ENCODE measurements at regions not wholly inside any gene's neighbourhood (a gene's known extent, or its start where the extent isn't known, plus 50 kb on each side); places are given as distances from the start of the nearest gene placed in this dataset.
"Not testable (repeated sequence)": the region's sequence is repeated elsewhere in the genome, so short reads cannot be mapped to it uniquely, and the experiment has no call there.

DNA sequence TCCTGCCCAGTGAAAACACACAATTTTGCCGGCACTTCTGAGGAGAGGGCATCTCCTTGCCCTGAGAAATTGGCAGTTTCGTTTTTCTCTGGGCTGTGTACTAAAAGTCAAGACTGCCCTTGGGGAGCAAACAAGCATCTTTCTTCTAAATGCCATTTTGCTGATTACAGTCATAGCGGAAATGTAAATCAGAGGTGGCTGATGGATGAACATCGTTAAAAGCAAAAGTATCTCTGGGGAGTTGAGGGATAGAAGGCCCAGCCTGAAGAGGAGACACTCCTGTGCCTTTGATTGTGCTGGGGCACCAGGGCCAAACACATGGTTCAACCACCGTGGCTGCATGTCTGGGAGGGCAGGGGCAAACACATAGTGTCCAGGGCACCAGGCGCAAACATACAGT, 49.8 kb downstream of the ABCC12 start:
- no peak for DNase-seq

DNA sequence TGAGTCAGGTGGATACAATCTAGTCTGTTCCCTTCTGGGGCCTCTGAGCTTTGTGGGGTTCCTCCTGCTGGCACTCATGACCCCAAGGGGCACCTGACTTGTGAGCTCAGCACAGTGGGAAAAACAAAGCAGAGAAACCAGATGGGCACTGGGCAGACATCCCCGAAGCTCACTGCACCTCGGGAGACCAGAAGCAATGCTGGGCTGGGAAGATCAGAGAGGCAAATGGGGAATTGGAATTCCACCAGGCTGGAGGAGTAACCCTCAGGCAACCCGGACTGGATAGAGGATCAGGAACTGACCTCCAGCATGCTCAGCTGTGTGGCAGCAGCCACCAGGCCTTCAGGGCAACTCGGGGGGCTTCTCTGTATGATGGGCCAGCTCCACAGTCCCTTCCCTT, 50.3 kb downstream of the ABCC12 start:
- no peak for DNase-seq

DNA sequence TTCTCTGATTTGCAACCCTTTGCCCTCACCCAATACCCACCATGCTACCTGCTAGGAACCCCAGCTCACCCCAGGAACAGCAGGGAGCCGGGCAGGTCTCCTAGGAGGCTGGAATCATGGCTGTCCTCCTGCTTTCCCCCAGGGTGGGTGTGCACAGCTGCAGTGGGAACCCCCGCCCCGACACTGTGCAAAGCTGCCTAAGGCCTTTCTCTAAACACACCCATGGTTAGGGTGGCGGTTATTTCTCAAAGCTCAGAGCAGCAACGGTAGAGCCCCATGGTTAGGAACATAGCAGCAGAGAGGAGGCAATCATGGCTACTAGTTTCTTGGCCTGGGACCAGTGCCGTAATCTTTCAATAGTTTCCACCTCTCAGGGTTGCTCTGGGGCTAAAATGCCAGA, 52.2 kb downstream of the ABCC12 start:
- no peak for DNase-seq

DNA sequence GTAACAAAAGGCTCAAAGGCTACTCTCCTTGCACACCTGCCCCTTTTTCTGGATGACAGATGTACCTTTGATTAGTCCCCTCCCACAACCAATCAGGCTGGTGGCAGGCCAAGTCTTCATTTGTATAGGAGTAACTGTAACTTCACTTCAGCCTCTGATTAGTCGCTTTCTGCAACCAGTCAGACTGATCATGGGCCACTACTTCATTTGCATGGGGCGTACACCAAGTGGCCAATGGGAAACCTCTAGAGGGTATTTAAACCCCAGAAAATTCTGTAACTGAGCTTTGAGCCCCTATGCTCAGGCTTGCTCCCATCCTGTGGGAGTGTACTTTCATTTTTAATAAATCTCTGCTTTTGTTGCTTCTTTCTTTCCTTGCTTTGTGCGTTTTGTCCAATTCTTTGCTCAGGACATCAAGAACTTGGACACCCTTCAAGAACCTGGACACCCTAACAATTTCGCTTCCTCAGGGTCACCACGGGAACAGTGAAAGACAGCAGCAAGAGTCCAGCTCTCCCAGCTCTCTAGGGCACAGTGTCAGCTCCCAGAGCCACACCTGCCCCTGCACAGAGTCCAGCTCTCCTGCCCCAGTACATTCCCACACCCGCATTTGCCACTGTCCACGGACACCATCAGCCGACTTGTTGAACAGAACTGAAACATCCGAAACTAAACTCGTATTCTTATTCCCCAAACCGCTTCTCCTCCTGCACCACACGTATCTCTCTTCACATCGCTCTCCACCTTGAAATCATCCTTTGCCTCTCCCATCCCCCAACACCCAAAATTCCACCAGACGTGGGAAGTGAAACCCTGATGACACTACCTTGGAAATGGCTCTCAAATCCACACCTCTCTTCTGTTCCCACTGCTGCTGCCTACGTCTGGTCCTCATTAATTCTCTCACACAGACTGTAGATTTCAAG, 53.4 kb downstream of the ABCC12 start:
- no peak for DNase-seq

DNA sequence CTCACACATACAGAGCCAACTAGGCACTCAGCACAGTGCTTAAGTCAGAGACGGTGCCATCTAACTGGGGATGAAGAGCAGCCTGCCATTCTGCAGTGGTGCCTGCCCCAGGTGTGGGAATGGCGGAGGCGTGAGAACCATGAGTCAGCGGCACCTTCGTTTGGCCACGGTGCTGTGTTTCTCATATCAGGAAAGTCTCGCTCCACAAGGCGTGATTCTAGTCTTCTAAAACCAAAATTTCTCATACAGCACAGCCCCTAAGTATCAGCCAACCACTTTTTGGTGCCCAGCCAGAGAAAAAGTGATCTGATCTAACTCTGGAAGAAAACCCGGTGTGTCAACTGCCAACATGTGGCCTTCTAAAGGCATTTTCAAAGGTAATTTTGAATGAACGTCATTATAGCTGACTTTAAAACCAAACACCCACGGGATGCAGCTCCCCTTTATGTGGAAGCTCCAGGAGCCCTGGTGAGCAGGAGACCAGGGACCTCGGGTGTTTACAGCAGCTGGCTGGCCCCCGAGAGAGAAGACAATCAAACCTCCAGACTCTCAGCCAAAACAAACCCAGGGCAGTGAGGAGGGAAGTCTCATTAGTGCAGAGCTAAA, 54.6 kb downstream of the ABCC12 start:
- DNase-seq = no peak

DNA sequence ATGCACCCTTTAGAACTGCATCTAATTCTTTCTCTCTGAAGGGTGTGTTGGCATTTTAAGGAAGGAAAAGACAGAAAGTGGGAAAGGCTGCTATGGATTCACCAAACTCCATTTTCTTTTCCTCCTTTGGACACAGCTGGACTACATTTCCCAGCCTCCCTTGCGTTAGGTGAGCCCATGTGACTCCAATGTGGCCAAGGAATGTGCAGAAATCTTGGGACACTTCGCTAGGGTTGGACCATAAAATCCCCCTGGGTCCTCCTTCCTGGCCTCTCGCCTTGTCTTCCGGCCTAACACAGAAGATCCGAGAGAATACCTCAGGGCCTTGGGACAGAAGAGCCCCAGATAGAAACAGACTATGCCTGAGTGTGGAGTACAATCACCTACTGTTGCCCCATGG, 56.3 kb downstream of the ABCC12 start:
- no peak for DNase-seq

DNA sequence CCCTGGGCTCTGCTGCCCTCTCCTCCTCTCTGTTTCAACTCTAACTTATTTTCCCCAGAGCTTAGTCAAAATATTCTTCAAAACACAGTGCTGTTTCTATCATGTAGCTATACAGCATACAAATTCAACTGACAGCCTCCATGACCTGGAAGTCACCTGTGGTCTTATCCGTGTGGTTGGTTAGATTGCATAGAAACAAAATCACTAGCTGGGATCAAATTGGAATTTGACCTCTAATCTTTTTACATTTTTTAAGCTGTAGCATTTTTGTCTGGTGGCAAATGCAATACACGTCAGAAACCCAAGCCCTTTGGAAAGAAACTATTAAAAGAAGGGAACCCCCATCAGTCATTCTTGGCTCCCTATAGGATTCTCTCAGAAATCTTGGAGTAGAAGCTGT, 57.3 kb downstream of the ABCC12 start:
- no peak for DNase-seq

DNA sequence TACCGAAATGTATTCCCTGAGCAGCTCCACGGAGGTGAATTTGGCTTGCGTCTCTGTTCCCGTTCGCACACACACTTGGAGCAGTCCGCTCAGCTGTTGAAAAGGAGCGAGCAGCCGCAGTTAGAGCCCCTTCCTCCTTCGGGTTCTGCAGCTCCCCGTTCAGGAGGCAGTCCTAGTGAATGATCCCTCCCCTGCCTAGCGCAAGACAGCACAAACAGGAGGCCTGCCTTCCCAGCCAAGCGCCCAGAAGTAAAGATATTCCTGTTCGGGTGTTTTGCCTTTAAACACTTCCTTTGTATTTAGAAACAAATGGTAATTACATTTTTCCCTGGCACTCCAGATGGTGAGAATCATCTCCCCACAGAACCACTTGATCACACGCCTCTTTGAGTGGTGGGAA, 64.7 kb downstream of the ABCC12 start:
- peak; percentile 61 to 86 for DNase-seq

DNA sequence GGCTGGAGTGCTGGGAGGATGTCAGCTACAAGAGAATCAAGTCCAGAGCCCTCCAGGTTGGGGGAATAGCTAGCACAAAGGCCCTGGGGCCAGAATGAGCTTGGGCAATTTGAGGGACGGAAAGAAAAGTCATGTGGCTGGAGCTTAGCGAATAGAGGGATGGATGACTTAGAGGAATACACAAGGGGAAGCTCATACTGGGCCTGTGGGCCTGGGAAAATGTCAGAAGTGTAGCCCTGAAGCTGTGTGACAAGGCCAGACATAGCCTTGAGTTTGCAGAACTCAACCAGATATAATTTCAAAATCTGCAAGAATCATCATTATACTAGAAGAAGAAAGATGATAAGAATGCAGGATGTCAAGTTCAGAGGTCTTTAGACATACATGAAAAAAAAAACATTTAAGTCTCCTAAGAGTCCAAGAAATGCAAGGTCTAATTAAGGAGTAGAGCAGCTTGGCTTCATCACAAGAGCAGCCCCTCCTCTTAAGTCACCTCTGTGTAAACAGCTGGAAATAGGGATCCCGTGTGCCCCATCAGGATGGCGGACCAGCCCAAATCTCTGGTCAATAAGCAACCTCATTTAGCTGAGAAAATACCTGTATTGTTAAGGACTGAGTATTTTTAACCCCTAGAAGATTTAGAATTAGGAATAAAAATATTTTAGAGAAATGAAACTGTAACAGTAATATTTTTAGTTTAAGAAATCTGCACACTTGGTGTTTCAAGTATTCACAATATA, 66.6 kb downstream of the ABCC12 start:
- DNase-seq = no peak

DNA sequence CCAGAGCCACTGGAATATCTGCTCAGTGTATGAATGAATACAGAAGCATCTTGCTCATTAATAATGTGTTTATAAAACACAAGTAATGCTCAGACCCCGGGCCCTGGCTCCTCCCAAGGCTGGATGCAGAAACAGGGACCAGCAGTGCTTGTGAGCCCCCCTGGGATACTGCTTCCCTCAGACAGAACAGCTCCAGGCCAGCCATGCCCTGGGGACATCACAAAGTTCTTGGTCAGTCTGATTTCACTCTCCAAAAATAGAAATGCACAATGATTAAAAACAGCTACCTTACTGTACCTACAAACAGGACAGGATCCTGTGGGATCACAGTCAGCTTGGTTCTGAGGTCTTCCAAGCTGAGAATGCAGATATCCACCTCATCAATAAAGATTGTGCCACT, 68.2 kb downstream of the ABCC12 start:
- DNase-seq = no peak

DNA sequence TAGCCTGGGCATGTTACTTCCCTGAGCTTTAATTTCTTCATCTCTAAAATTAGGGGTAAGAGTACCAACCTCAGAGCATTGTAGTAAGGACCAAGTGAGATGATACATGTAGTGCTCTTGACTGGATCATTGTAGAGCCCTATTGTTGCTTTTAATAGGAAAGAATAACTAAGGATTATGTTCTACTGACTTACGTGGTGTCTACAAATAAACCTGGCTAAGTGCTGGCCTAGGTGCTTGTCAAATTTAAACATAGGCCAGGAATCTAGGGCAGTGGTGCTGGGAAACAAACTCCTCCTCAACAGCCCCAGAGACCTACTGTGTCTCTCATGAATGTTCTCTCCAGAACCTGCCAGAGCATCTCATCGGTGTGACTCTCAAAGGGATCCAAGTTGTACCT, 69.4 kb downstream of the ABCC12 start:
- DNase-seq = no peak

DNA sequence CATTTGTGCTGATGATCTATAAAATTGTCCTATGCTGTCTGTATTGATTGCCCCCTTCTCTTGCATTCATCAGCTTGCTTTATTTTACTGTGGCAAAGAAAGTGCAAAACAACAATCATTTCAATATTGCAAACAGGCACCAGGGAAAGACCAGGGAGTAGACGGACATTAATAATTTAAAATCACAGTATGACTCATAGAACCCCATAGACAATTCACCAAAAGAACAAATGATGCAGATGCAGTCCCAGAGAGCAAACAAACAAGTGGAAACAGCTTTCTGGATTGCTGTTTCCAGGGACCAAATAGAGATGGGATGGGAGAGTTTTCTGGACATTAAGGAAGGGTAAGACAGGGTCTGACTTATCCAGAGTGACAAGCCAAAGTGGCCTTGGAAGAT, 70.1 kb downstream of the ABCC12 start:
- no peak for DNase-seq

DNA sequence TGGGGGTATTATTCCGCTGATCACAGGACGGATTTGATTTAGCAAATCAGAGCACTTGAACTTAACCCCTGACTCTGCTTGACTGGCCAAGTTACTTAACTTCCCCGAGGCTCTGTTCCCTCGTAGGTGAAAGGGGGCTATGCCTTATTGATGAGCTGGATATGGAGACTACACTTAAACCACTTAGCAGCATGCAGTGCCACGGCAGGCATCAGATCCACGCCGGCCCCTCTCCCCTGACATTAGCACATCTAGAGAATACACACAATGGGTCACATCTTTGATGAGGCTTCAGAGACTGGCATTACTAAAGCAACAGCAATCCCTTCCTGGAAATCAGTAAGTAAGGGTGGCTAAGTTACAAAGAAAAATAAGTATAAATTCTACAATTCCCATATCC, 71.0 kb downstream of the ABCC12 start:
- DNase-seq = no peak

DNA sequence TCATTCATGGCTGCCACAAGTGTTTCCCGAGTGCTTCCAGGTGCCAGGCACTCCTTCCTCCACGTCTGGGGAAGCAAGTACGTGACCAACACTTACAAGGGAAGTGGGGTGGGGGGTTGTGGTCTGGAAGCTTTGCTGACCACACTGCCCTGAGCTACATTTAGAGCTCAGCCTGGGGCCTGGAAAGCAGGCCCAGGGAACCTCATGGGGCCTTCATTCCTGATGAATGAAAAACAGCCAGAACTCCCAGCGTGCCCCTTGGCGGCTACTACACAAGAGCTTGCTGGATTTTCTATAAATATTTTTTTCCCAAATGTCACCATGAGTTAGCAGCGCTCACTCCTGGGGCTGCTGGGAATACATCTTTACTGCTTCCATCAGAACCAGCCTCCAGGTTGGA, 73.3 kb downstream of the ABCC12 start:
- no peak for DNase-seq

DNA sequence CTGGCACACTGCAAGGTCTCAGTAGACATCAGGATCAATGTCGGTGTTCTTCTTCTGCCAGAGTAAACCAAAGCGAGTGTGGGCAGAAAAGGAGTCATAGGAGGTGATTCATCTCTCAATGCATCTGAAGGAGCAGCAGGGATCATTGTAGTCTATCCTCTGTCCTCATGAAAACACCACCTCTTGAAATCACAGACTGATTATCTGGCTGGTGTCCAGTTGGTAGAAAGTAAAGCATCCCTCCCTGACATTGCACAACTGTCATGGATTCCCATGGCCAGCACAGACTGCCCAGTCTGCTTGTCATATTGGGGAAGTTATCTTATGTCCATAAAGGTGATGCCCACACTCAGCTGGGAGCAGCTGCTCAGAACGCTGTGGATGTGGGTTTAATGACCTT, 74.1 kb downstream of the ABCC12 start:
- DNase-seq = no peak

DNA sequence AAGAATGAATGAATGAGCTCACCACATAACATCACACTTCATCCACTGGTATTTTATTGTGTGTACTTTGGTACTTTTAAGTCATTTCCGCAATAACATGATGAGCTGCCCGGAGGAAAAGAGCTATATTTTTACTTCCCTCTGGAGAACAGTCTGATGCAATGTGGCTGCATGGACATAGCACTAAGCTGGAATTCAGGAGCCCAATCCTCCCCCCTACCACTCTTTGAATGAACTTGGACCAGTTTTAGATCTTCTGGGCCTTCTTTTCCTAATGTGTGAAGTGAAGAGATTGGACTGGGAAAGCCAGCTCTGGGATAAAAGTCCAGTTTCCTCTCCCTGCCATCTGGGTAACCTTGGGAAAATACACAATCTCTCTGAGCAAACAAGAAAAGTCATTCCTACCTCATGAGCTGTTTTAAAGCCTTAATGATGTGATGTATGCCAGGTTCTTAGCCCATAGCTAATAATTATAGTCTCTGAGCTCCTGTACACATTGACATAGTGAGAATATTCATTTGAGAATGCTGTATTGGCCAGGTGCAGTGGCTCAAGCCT, 79.3 kb downstream of the ABCC12 start:
- no peak for DNase-seq

DNA sequence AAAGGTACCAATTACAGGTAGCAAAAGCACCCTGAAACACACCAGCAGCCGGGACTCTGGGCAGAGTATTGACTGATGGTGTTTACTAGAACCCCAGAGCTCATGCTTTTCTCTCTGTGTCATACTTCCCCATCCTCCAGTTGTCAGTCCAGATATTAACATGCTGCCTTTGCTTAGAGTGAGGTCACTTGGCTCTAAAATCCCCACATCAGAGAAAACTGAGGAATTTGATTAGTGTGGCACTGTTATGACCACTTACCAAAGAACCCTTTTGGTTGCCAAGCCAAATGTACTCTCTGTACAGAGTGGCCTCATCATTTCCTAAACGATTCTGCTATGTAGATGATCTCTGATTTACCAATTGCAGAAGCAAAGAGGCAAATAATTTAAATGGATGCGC, 80.4 kb downstream of the ABCC12 start:
- DNase-seq = no peak

DNA sequence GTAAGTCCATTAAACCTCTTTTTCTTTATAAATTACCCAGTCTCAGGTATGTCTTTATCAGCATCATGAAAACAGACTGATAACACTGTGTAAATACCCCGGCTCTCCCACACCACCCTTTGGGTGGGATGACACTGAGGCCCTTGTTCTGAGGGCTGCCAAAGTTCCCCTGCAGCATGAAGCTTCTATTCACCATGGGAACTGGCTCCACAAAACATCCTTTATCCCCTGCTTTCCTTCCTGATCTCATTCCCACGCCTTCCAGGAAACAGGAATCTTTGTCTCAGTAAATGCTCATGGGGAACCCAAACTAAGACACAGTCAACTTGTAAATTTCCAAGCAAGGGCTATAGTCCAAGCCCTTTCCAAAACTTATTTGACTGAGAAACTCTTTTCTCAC, 88.4 kb downstream of the ABCC12 start:
- no peak for DNase-seq

DNA sequence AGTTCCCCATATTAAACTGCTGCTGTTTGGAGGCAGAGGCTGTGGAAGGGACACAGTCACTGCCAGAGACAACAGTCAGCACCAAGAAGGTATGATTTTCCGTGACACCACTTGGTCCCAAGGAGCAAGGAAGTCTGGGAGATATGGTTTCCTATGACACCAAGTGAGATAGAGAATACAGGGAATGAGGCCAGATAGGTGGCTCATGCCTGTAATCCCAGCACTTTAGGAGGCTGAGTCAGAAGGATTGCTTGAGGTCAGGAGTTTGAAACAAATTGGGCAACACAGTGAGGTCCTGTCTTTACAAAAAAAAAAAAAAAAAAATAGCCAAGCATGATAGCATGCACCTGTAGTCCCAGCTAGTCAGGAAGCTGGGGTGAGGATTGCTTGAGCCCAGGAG, 90.8 kb downstream of the ABCC12 start:
- DNase-seq = no peak

DNA sequence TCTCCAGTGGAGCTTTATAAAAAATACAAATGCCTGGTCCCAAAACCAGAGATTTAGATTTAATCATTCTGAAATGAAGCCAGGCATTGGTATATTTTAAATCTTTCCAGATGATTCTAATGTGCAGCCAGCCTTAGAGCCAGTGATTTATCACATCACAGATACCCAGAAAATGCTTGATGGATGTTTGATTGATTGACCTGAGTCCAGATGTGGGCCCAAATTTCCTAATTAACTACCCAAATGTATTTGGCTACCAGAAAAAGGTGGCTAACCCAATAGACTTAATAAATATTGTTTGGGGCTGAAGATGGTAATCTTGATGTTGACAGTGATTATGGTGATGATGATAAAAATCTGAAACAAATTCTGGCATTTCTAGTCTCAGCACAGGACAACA, 93.1 kb downstream of the ABCC12 start:
- DNase-seq = no peak

DNA sequence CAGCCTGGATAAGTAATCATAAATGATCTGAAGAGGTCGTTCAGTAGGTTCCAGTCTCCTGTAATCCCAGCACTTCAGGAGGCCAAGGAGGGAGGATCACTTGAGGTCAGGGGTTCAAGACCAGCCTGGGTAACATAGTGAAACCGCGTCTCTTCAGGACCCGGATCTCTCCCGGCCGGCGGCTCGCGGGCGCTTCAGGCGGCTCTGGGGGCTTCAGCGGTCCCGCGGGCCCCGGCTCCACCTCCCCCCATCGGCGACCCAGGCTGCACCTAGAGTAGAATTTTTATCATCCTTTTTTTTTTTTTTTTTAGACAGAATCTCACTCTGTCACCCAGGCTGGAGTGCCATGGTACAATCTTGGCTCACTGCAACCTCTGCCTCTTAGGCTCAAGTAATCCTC, 95.9 kb downstream of the ABCC12 start:
- DNase-seq = no peak

DNA sequence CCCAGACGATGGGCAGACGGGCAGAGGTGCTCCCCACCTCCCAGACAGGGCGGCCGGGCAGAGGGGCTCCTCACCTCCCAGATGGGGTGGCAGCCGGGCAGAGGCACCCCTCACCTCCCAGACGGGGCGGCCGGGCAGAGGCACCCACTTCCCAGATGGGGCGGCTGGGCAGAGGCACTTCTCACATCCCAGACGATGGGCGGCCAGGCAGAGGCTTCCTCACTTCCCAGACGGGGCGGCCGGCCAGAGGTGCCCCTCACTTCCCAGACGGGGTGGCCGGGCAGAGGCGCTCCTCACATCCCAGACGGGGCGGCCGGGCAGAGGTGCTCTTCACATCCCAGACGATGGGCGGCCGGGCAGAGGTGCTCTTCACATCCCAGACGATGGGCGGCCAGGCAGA, 96.6 kb downstream of the ABCC12 start:
- DNase-seq = not testable (repeated sequence)

DNA sequence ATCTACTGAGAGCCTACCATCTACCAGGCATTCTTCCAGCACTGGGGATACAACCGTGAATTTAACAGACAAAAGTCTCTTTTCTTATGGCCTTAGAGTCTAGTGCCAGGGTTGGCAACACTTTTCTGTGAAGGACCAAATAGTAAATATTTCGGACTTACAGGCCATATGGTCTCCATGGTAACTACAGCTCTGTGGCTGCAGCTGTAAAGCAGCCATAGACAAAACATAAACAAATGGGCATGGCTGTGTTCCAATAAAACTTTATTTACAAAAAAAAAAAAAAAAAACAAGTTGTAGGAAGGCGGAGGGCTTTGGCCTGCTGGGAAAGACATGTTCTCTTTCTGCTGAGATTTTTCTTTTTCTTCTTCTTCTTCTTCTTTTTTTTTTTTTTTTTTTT, 98.7 kb downstream of the ABCC12 start:
- DNase-seq = no peak
